Mesendoderm (in vitro differentiated cells): ENCODE measurements at regions not wholly inside any gene's neighbourhood (a gene's known extent, or its start where the extent isn't known, plus 50 kb on each side); places are given as distances from the start of the nearest gene placed in this dataset.

Experiments used
- DNase-seq: peaks from one replicate; pipeline ENCODE4 v3.0.0; 2013
- H2AK5ac ChIP-seq: 2 replicates; pipeline ENCODE4 v1.6.1; 2013; ENCODE audit warnings: low read length, inconsistent platforms
- H2BK120ac ChIP-seq: 2 replicates; pipeline ENCODE4 v1.6.1; 2013; ENCODE audit warnings: low read depth, mild to moderate bottlenecking, low read length, moderate library complexity, mixed read lengths
- H2BK15ac ChIP-seq: replicated peaks from 2 replicates; pipeline ENCODE4 v1.6.1; 2013; ENCODE audit warnings: low read depth, mild to moderate bottlenecking, moderate library complexity
- H2BK5ac ChIP-seq: 2 replicates; pipeline ENCODE4 v1.6.1; 2013; ENCODE audit warnings: low read length, inconsistent platforms
- H3K18ac ChIP-seq: 2 replicates; pipeline ENCODE4 v1.6.1; 2013; ENCODE audit warnings: mild to moderate bottlenecking, low read length, mixed read lengths
- H3K23ac ChIP-seq: one replicate; pipeline ENCODE4 v1.6.1; 2013; ENCODE audit warnings: low read length
- H3K27ac ChIP-seq: 2 replicates; pipeline ENCODE4 v1.5.1; 2013; ENCODE audit warnings: low read depth, mild to moderate bottlenecking, inconsistent platforms, low read length, moderate library complexity
- H3K27me3 ChIP-seq: 2 replicates; pipeline ENCODE4 v1.6.1; 2013; ENCODE audit warnings: low read length, control low read depth, mild to moderate bottlenecking, inconsistent platforms; ENCODE audit not compliant: insufficient read depth, poor library complexity
- H3K36me3 ChIP-seq: 2 replicates; pipeline ENCODE4 v1.6.1; 2013; ENCODE audit warnings: low read length, inconsistent platforms; ENCODE audit not compliant: control insufficient read depth, insufficient read depth
- H3K4ac ChIP-seq: one replicate; pipeline ENCODE4 v1.6.1; 2013; ENCODE audit warnings: low read depth, mild to moderate bottlenecking, low read length, moderate library complexity
- H3K4me1 ChIP-seq: 2 replicates; pipeline ENCODE4 v1.6.1; 2013; ENCODE audit warnings: low read depth, low read length, inconsistent platforms; ENCODE audit not compliant: control insufficient read depth
- H3K4me2 ChIP-seq: 2 replicates; pipeline ENCODE4 v1.6.1; 2013; ENCODE audit warnings: low read length
- H3K4me3 ChIP-seq: 2 replicates; pipeline ENCODE4 v1.5.1; 2013; ENCODE audit warnings: mild to moderate bottlenecking, low read length
- H3K56ac ChIP-seq: one replicate; pipeline ENCODE4 v1.6.1; 2013; ENCODE audit warnings: low read length
- H3K79me1 ChIP-seq: 2 replicates; pipeline ENCODE4 v1.6.1; 2013; ENCODE audit warnings: low read length, inconsistent platforms
- H3K79me2 ChIP-seq: 2 replicates; pipeline ENCODE4 v1.6.1; 2013; ENCODE audit warnings: mild to moderate bottlenecking, low read length; ENCODE audit not compliant: control insufficient read depth, insufficient read depth
- H3K9ac ChIP-seq: 2 replicates; pipeline ENCODE4 v1.6.1; 2013; ENCODE audit warnings: low read length, inconsistent platforms
- H4K5ac ChIP-seq: one replicate; pipeline ENCODE4 v1.6.1; 2013; ENCODE audit warnings: low read length
- H4K8ac ChIP-seq: one replicate; pipeline ENCODE4 v1.6.1; 2013; ENCODE audit warnings: low read depth, mild to moderate bottlenecking, control low read depth, low read length, moderate library complexity
- WGBS: extraction: QIAGEN DNeasy Blood & Tissue Kit; methylation state at CpG from one replicate; pipeline ENCODE4 v1.1.7; 2013; ENCODE audit warnings: low lambda C conversion rate, missing lambda C conversion rate; ENCODE audit not compliant: insufficient coverage; ENCODE audit errors: extremely low coverage; 5-methylcytosine and 5-hydroxymethylcytosine counted together

DNA sequence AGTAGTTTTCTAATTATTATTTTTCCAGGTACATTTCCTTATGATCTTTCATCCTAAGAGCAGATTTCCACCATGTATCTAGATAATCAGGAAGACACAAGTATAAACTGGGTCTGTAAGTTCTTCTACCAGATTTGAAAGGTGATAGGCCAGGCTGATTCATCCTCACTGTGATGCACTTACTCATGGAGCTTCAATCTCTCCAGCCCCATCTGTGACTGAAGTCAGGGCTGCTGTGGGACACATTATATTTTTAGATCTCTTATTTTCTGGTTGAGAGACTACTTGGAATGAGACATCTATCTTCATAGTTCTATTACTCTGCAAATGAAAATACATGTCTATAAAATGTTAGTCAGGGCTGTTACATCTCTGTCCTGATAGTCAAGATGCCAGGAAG is 85.5 kb upstream of the SLC25A13 start:
- Histone ChIP-seq H3K23ac (no peak overlapping the region), H2BK5ac (no peak overlapping the region), H4K8ac (no peak overlapping the region), H3K4me3 (no peak overlapping the region), H3K4ac (no peak overlapping the region), H3K4me1 (no peaks in the 10 kb centered on the region), H3K27me3 (no peaks in the 10 kb centered on the region), H2AK5ac (no peak overlapping the region), H2BK15ac (no peak overlapping the region), H2BK120ac (no peak overlapping the region), H3K56ac (no peak overlapping the region), H3K36me3 (no peaks in the 10 kb centered on the region), H3K79me1 (no peaks in the 10 kb centered on the region), H3K18ac (no peak overlapping the region), H3K9ac (no peak overlapping the region), H3K27ac (no peak overlapping the region), H3K4me2 (no peak overlapping the region), H4K5ac (no peak overlapping the region), H3K79me2 (no peaks in the 10 kb centered on the region)
- DNase-seq = no peak

DNA sequence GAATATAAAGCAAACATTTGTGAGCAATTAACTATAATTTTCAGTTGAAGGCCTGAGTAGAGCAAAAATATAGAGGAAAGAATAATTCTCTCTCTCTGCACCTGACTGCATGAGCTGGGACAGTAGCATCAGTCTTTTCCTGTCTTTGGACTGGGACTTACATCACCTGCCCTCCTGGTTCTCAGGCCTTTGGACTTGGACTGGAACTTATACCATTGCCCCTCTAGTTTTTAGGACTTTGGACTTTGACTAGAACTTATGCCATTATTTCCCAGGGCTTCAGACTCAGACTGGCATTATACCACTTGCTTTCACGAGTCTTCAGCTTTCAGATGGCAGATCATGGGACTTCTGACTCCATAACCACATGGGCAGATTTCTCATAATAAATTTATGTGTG is 81.0 kb upstream of the SLC25A13 start:
- no peaks in the 10 kb centered on the region for H3K79me1 ChIP-seq
- no peaks in the 10 kb centered on the region for H3K36me3 ChIP-seq
- H3K9ac ChIP-seq = no peak overlapping the region
- no peak overlapping the region for H2AK5ac ChIP-seq
- no peaks in the 10 kb centered on the region for H3K79me2 ChIP-seq
- no peak overlapping the region for H3K18ac ChIP-seq
- no peak overlapping the region for H3K27ac ChIP-seq
- H3K23ac ChIP-seq = no peak overlapping the region
- no peak overlapping the region for H4K8ac ChIP-seq
- H4K5ac ChIP-seq = no peak overlapping the region
- H2BK15ac ChIP-seq = no peak overlapping the region
- H3K4ac ChIP-seq = no peak overlapping the region
- H3K27me3 ChIP-seq = no peaks in the 10 kb centered on the region
- no peak for DNase-seq
- no CpG with 5 or more reads among the region's 1 CpG for WGBS
- no peak overlapping the region for H3K4me2 ChIP-seq
- no peak overlapping the region for H3K56ac ChIP-seq
- no peaks in the 10 kb centered on the region for H3K4me1 ChIP-seq
- H3K4me3 ChIP-seq = no peak overlapping the region
- H2BK120ac ChIP-seq = no peak overlapping the region
- no peak overlapping the region for H2BK5ac ChIP-seq

- Histone ChIP-seq H3K23ac (no peak overlapping the region), H3K56ac (no peak overlapping the region), H3K27me3 (no peaks in the 10 kb centered on the region), H2BK15ac (no peak overlapping the region), H3K36me3 (no peaks in the 10 kb centered on the region), H3K4me2 (no peak overlapping the region), H3K27ac (no peak overlapping the region), H3K9ac (no peak overlapping the region), H3K79me1 (no peaks in the 10 kb centered on the region), H3K4me1 (no peaks in the 10 kb centered on the region), H3K4me3 (no peak overlapping the region), H3K4ac (no peak overlapping the region), H2AK5ac (no peak overlapping the region), H2BK120ac (no peak overlapping the region), H4K8ac (no peak overlapping the region), H2BK5ac (no peak overlapping the region), H3K79me2 (no peaks in the 10 kb centered on the region), H3K18ac (no peak overlapping the region), H4K5ac (no peak overlapping the region)
- DNase-seq = no peak
- no CpG with 5 or more reads among the region's 2 CpGs for WGBS
These were observed 79.3 kb upstream of the SLC25A13 start for GRCh38 chr7:96401200-96401599.

GRCh38 chr7:96400518-96400917 is 78.6 kb upstream of the SLC25A13 start:
- Histone ChIP-seq H3K56ac (no peak overlapping the region), H2BK120ac (no peak overlapping the region), H3K79me2 (no peaks in the 10 kb centered on the region), H3K23ac (no peak overlapping the region), H4K8ac (no peak overlapping the region), H3K9ac (no peak overlapping the region), H4K5ac (no peak overlapping the region), H3K4ac (no peak overlapping the region), H3K4me2 (no peak overlapping the region), H3K4me3 (no peak overlapping the region), H2AK5ac (no peak overlapping the region), H3K27ac (no peak overlapping the region), H2BK15ac (no peak overlapping the region), H3K36me3 (no peaks in the 10 kb centered on the region), H2BK5ac (no peak overlapping the region), H3K4me1 (no peaks in the 10 kb centered on the region), H3K27me3 (no peaks in the 10 kb centered on the region), H3K79me1 (no peaks in the 10 kb centered on the region), H3K18ac (no peak overlapping the region)
- no peak for DNase-seq

- Histone ChIP-seq H3K79me2 (no peaks in the 10 kb centered on the region), H3K9ac (no peak overlapping the region), H3K4ac (no peak overlapping the region), H4K5ac (no peak overlapping the region), H4K8ac (no peak overlapping the region), H3K36me3 (no peaks in the 10 kb centered on the region), H3K4me2 (no peak overlapping the region), H2BK120ac (no peak overlapping the region), H3K27me3 (no peaks in the 10 kb centered on the region), H2BK5ac (no peak overlapping the region), H2BK15ac (no peak overlapping the region), H2AK5ac (no peak overlapping the region), H3K79me1 (no peaks in the 10 kb centered on the region), H3K23ac (no peak overlapping the region), H3K18ac (no peak overlapping the region), H3K56ac (no peak overlapping the region), H3K4me3 (no peak overlapping the region), H3K27ac (no peak overlapping the region), H3K4me1 (no peaks in the 10 kb centered on the region)
- DNase-seq = no peak
- WGBS = no CpG with 5 or more reads among the region's 1 CpG
These were observed 78.1 kb upstream of the SLC25A13 start for GRCh38 chr7:96400001-96400400.

GRCh38 chr7:96397936-96398598 is 76.2 kb upstream of the SLC25A13 start:
- Histone ChIP-seq H2BK5ac (no peak overlapping the region), H3K4me1 (no peaks in the 10 kb centered on the region), H3K9ac (no peak overlapping the region), H3K27ac (no peak overlapping the region), H3K4me3 (no peak overlapping the region), H4K5ac (no peak overlapping the region), H3K79me2 (no peaks in the 10 kb centered on the region), H3K79me1 (no peaks in the 10 kb centered on the region), H3K4ac (no peak overlapping the region), H3K18ac (no peak overlapping the region), H3K36me3 (no peaks in the 10 kb centered on the region), H3K27me3 (no peaks in the 10 kb centered on the region), H2AK5ac (no peak overlapping the region), H2BK15ac (no peak overlapping the region), H3K56ac (no peak overlapping the region), H3K4me2 (no peak overlapping the region), H4K8ac (no peak overlapping the region), H3K23ac (no peak overlapping the region), H2BK120ac (no peak overlapping the region)
- WGBS = no CpG with 5 or more reads among the region's 8 CpGs
- peak; percentile 35 for DNase-seq
